ENCODE measurements at regions not wholly inside any gene's neighbourhood (a gene's known extent, or its start where the extent isn't known, plus 50 kb on each side); places are given as distances from the start of the nearest gene placed in this dataset.
"Not testable (repeated sequence)": the region's sequence is repeated elsewhere in the genome, so short reads cannot be mapped to it uniquely, and the experiment has no call there.

- DNase-seq = no peak
Measured at GRCh38 chr21:25215698-25216384, 391.4 kb downstream of the MRPL39 start.

- no peak for DNase-seq
Measured at GRCh38 chr21:25214676-25215075, 392.6 kb downstream of the MRPL39 start.

GRCh38 chr21:25199944-25200343 lies 407.3 kb downstream of the MRPL39 start:
- no peak for DNase-seq

- DNase-seq = no peak
Measured at GRCh38 chr21:25191141-25191540, 416.1 kb downstream of the MRPL39 start.

- DNase-seq = no peak
Measured at GRCh38 chr21:25189497-25189896, 417.8 kb downstream of the MRPL39 start.

GRCh38 chr21:25188677-25189079 lies 418.6 kb downstream of the MRPL39 start:
- no peak for DNase-seq

GRCh38 chr21:25186273-25186672 lies 421.0 kb downstream of the MRPL39 start:
- no peak for DNase-seq

- no peak for DNase-seq
Measured at GRCh38 chr21:25183577-25183976, 423.7 kb downstream of the MRPL39 start.

GRCh38 chr21:25181690-25182089 lies 425.6 kb downstream of the MRPL39 start:
- DNase-seq = not testable (repeated sequence)

- DNase-seq = peak; percentile 30
Measured at GRCh38 chr21:25179116-25179515, 428.2 kb downstream of the MRPL39 start.

- no peak for DNase-seq
Measured at GRCh38 chr21:25176637-25177412, 430.5 kb downstream of the MRPL39 start.

- DNase-seq = no peak
Measured at GRCh38 chr21:25175938-25176337, 431.3 kb downstream of the MRPL39 start.

- peak; percentile 47 for DNase-seq
Measured at GRCh38 chr21:25171438-25171837, 435.8 kb downstream of the MRPL39 start.

GRCh38 chr21:25170681-25171080 lies 436.6 kb downstream of the MRPL39 start:
- DNase-seq = no peak

GRCh38 chr21:25169370-25169769 lies 437.9 kb downstream of the MRPL39 start:
- no peak for DNase-seq

GRCh38 chr21:25166904-25167303 lies 440.4 kb downstream of the MRPL39 start:
- DNase-seq = not testable (repeated sequence)

GRCh38 chr21:25161571-25161970 lies 445.7 kb downstream of the MRPL39 start:
- DNase-seq = no peak

- not testable (repeated sequence) for DNase-seq
Measured at GRCh38 chr21:25155020-25155419, 452.3 kb downstream of the MRPL39 start.

GRCh38 chr21:25149022-25149421 lies 458.3 kb downstream of the MRPL39 start:
- DNase-seq = no peak

- no peak for DNase-seq
Measured at GRCh38 chr21:25139414-25139813, 467.9 kb downstream of the MRPL39 start.

GRCh38 chr21:25133939-25134338 lies 473.3 kb downstream of the MRPL39 start:
- no peak for DNase-seq

- DNase-seq = no peak
Measured at GRCh38 chr21:25127811-25128210, 479.5 kb downstream of the MRPL39 start.

- DNase-seq = no peak
Measured at GRCh38 chr21:25127007-25127406, 480.3 kb downstream of the MRPL39 start.

- DNase-seq = no peak
Measured at GRCh38 chr21:25126564-25126963, 480.7 kb downstream of the MRPL39 start.

All from hematopoietic multipotent progenitor cell treated with erythropoietin and hydrocortisone succinate and interleukin-3 and kit ligand, for 4 days (in vitro differentiated cells).